GM21381 (cell line): ENCODE measurements at regions not wholly inside any gene's neighbourhood (a gene's known extent, or its start where the extent isn't known, plus 50 kb on each side); places are given as distances from the start of the nearest gene placed in this dataset.
"Not testable (repeated sequence)": the region's sequence is repeated elsewhere in the genome, so short reads cannot be mapped to it uniquely, and the experiment has no call there.

Experiments used
- ATAC-seq: cut with Tn5 transposase; IDR thresholded peaks from one replicate; pipeline ENCODE4 v1.9.1; 2021; ENCODE audit warnings: mild to moderate bottlenecking, moderate library complexity; ENCODE audit not compliant: unreplicated experiment

DNA sequence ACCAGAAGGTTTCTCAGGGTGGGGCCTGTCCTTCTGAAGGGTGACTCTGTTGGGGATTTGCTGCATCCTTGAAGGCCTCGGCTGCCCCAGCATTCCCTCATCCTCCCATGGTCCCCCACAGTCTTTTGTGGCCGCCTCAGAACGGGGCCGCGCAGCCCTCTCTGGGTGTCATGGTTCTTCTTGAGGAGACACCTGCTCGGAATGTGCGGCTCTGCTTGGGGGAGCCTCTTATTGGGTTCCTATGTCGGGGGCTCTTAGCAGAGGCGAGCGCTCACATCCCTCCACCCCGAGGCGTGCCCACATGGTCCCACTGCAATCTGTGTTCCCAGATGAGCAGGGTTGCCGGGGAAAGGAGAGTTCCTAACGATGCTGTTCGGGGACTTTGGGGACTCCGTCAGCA, 1008.4 kb downstream of the BRD1 start:
- no peak for ATAC-seq

DNA sequence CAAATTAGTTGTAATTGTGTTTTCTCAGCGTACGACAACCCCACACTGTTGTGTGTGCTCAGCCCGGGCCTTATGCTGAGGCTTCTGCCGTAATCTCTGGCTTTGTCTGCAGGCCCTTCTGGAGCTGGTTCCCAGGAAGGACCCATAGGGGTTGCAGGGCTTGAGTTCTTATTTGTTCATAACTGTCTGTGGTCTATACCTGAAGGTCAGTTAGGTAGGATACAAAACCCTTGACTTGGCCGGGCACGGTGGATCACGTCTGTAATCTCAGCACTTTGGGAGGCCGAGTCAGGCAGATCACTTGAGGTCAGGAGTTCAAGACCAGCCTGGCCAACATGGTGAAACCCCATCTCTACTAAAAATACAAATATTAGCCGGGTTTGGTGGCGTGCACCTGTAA, 1010.2 kb downstream of the BRD1 start:
- ATAC-seq = not testable (repeated sequence)

DNA sequence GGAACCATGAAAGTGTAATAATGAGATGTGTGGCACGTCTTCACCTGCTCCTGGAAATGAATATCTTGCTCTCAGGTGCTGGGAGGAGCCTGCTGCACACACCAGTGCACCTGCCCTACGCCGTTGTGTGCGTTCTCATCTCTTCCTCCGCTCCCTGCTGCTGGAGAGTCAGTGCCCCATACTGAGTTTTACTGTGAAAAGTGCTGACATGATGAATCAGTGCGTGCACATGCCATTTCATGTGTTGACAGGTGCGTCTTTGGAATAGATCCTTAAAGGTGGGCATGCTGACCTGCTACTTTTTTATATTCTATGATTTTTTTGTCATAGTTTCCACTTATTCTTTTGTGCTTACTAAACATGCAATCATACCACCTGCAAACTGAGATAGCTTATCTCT, 1015.8 kb downstream of the BRD1 start:
- no peak for ATAC-seq

DNA sequence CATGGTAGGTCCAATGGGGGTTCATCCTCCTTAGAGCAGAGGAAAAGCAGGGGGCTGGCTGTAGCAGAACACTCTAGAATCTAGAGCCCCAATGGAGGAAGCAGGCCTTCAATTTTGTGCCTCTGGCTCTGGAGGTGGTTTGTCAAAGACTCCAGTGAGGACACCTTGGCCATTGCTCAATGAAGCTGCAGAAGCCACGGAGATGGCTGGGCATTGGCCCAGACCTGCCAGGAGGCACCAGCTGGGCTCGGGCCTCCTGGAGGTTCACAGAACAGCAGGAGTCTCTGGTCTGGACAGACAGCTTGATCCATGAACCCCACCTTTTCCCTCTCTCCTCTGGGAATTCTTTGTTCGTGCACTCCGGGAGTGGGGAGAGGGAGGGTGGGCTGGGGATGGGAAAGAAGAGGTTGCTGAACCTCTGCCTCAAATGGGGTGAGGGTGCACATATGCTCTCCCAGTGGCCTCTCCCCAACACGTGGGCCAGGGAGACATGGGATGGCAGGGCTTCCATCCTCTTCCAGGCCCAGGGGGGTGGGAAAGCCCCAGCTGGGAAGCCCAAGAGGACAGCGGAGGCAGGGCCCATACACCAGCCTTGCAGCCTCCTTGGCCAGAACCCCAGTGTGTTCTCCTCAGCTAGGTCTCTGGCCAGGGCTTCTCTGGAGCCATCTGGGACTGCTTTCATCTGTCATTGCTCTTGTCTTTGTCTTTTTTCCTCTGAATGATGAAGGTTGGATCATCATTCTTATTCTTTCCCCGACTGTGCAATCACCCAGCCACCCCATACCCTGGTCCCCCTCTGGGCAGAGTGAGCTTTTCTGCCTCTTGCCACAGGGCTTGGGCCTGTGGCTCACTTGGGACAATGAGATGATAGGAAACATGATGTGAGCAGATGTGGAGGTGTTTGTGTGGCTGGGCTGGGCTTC, 1019.4 kb downstream of the BRD1 start:
- no peak for ATAC-seq

DNA sequence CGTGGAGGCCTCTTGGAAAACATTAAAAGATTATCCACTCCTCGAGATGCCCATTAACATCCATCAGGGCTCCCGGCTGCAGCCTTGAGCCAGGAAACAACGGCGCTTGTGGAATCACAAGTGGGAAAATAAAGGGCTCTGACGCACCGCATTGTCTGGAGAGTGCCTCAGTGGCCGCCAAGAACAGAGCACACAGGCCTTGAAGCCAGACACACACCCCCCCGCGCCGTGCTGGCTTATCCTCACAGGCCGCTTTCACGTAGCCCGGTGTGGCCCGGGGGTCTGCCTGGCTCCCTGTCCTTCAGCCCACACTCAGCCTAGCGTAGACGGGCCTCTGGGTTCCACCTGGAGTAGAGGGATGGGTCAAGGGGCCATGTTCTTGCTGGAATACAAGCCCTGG, 1020.5 kb downstream of the BRD1 start:
- ATAC-seq = no peak

DNA sequence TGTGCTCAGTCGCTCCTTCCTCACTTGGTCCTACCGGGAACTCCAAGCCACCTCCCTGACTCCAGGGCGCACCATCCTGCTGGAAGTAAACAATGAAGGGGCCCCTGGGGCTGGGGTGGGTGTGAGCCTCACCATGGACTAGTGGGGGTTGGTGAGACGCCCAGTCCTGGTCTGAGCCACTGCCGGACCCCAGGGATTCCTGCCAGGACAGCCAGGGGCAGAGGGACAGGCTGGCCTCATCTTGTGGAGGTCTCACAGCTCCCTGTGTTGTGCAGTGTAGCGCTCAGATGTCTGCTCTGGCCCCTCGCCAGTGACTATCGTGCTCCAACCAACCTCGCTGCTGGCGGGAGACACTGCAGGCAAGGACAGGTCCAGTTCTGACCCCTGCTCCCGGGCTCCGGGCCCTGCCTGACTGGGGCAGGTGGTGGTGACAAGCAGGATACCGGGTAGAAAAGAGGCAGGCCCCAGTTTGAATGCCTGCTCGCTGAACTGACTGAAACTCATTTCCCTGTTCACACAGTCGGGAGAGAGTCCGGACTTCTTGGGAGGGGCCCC, 1021.4 kb downstream of the BRD1 start:
- no peak for ATAC-seq

- no peak for ATAC-seq
These were observed 1022.2 kb downstream of the BRD1 start for GRCh38 chr22:48805516-48805915.

DNA sequence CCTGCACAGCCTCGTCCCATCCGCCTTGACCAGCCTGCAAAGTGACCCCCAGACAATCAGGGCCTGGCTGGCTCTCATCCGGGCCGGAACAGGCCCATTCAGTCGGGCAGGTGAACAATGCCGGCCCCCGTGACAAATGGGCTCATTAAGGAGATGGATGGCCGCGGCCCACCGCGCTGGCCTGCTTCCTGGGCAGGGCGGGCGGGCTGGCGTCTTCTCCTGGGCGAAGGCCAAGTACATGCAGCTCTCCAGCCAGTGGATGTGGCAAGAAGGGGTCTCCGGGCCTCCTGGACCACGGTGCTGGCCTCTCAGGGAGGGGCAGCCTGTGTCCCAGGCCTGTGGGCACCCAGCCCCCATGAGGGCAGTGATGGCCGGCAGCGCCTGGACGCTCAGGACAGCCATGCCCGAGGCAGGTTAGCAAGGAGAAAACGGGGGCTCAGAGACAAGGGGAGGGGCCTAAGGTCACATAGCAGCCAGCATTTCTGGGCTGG, 1022.8 kb downstream of the BRD1 start:
- no peak for ATAC-seq

GRCh38 chr22:48803948-48804810, 1023.5 kb downstream of the BRD1 start:
- ATAC-seq = no peak

DNA sequence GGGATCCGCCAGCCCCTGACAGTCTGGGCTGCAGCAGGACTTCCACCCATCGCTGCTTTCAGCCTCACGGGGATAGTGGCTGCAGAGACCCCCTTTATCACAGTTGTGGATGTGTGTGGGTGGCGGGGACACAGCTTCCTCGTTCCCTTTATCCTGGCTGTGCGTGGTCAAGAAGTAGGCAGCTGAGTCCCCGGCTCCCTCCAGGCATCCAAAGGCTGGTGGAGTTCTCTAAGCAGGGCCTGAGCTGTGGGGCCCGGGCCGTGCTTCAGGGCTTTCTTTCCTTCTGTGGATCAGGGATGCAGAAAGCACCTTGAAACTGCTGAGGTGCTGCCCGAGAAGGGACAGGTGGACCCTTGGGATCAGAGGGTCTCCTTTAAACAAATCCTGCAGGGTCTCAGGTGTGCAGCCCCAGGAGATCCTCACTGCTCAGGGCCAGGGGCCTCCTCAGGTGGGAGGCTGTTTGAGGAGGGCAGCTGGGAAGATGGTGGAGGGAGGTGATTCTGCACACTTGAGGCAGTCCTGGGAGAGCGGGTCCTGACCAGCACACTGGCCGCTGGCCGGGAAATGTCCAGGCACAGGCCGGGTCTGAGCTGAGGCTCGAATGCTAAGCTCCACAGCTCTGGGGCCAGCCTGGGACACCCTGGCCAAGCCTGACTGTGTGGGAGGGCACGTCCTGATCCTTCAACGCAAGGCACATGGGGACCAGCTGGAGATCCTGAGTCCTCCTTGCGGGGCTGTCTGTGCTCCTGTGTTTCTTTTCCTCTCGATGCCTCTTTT, 1024.3 kb downstream of the BRD1 start:
- no peak for ATAC-seq

GRCh38 chr22:48802576-48802975, 1025.1 kb downstream of the BRD1 start:
- no peak for ATAC-seq

GRCh38 chr22:48800886-48801607, 1026.6 kb downstream of the BRD1 start:
- no peak for ATAC-seq

DNA sequence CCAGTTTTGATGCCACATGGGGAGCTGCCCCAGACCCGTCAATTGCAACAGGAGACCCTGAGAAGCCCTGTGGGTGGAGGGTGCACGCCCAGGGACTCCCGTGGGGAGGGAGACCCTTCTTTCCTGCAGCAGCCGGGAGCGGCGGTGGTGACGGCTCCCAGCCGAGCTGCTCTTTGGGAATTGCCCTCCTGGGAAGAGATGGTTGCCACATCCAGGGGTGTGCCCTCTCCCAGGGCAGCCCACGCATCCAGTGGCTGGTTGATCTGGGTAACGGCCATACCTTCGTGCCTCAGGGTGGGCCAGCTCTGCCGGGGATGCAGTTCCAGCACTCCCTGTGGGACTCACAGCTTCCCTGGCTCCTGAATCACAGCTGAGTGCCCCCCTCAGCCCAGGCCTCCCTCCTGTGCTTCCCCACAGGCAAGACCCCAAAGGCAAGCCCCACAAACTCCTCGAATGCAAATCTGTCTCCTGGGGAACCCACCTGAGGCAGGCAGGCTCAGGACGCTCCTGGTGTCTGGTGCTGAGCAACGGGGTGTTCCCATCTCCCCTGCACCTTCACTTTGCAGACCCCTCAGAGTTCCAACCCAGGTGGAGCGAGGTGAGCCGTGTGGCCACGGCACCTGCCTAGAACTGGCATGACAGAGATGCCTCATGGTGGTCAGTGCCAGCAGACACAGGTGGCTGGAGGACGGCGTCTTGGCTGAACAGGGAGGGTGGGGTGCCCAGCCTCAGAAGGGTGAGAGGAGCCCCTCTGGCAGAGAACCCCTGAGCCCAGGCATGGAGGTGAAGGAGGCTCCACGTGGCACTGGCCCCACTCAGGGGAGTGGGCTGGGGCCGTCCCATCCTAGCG, 1027.4 kb downstream of the BRD1 start:
- no peak for ATAC-seq

DNA sequence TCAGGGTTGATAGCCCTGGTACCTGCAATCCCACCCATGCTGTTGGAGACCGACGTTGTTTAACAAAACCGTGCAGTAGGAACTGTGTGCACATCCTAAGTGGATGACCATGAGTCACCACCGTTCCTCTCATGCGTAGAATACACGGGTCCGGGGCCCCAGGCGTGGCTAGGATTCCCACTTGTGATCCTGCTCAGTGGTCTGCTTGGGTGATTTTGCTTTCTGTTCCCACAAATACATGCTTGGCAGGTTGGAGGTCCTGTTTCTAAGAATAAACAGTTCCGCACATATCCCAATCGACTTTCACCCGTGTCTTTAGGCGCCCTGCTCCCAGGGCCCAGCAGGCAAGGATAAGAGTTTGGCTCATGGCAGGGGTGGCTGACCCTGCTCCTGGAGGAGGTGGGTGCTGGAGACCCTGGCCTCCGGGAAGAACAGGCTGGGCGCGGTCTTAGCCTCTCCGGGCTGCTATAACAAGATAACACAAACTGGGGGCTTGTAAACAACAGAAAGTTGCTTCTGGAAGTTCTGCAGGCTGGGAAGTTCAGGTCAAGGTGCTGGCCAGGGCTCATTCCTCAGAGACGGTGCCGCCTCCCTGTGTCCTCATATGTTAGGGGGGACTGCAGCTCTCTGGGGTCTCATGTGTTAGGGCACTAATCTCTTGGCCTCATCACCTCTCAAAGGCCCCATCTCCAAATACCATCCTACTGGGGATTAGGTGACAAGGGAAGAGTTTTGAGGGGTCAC, 1028.3 kb downstream of the BRD1 start:
- ATAC-seq = no peak

DNA sequence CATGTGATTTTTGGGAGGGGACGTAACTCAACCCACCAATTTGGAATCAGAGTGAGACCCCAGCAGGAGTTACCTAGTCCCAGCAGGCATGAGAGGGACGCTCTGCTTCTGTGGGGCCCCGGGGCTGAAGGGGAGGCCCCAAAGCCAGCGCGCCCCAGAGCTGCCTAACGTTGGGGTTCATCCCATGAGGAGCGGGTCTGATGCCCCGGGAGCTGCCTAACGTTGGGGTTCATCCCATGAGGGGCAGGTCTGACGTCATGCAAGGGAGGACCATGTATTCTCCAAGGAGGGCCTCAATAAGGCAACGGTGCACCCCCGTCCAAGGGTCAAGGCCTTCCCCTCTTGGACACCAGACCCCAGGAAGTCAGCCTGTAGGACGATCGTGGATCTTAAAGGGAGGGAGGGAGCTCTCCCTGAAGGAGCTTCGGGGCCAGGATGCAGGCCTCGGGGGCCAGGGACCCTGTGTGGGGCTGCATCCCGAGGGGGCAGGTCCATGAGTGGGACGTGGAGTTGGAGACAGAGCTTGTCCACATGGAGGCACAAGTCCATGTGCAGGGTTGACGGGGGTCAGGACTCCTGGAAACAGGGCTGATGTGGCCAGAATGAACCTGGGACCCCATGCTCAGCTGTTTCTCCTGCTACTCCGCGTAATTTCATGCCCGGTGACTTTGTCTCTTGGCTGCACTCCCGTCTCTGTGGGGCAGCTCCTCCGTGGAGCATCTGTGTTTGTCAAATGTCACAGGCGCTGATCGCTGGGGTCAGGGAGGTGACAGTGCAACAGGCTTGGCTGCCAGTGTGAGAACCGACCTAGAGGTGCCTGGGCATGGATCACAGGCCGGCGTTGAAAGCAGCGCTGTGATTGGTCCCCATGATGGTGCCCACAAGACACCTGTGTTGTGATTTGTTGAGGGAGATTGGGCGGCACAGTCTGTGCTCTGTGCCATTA, 1029.1 kb downstream of the BRD1 start:
- no peak for ATAC-seq

GRCh38 chr22:48797731-48798130, 1029.9 kb downstream of the BRD1 start:
- ATAC-seq = no peak

GRCh38 chr22:48796310-48797015, 1031.2 kb downstream of the BRD1 start:
- ATAC-seq = no peak
